ENCODE measurements at regions not wholly inside any gene's neighbourhood (a gene's known extent, or its start where the extent isn't known, plus 50 kb on each side); places are given as distances from the start of the nearest gene placed in this dataset.

- no peak for ATAC-seq (ENCODE audit: low FRiP score)
- DNase-seq (ENCODE audit: low spot score) = no peak
- TF ChIP-seq CTCF (IDR thresholded peaks at IDR 0.05) = no peak
Observed at GRCh38 chr6:130730600-130730999, 96.6 kb upstream of the SMLR1 start.

GRCh38 chr6:130734161-130734560, 93.0 kb upstream of the SMLR1 start:
- ATAC-seq (ENCODE audit: low FRiP score) (no peak), DNase-seq (ENCODE audit: low spot score) (no peak)
- TF ChIP-seq CTCF (IDR thresholded peaks at IDR 0.05) = no peak

GRCh38 chr6:130740308-130740707, 86.9 kb upstream of the SMLR1 start:
- DNase-seq (ENCODE audit: low spot score) (no peak), ATAC-seq (ENCODE audit: low FRiP score) (no peak)
- no peak for TF ChIP-seq CTCF (IDR thresholded peaks at IDR 0.05)

- no peak for ATAC-seq (ENCODE audit: low FRiP score)
- TF ChIP-seq CTCF (IDR thresholded peaks at IDR 0.05) = no peak
Observed at GRCh38 chr6:130742131-130742681, 85.0 kb upstream of the SMLR1 start.

GRCh38 chr6:130743175-130743574, 84.0 kb upstream of the SMLR1 start:
- TF ChIP-seq CTCF (IDR thresholded peaks at IDR 0.05) = no peak
- ATAC-seq (ENCODE audit: low FRiP score) (no peak), DNase-seq (ENCODE audit: low spot score) (no peak)

More at GRCh38 chr6:130742131-130742681, 85.0 kb upstream of the SMLR1 start:
- no peak for DNase-seq (ENCODE audit: low spot score)

GRCh38 chr6:130744576-130745366, 82.4 kb upstream of the SMLR1 start:
- TF ChIP-seq CTCF (IDR thresholded peaks at IDR 0.05) = no peak
- ATAC-seq (ENCODE audit: low FRiP score) (no peak), DNase-seq (ENCODE audit: low spot score) (no peak)

- TF ChIP-seq CTCF (IDR thresholded peaks at IDR 0.05) = no peak
- DNase-seq (ENCODE audit: low spot score) = no peak
Observed at GRCh38 chr6:130748041-130748440, 79.2 kb upstream of the SMLR1 start.

More at GRCh38 chr6:130748041-130748440, 79.2 kb upstream of the SMLR1 start:
- ATAC-seq (ENCODE audit: low FRiP score) = no peak

All from omental fat pad (tissue), 3 donors.